Right kidney (tissue), 1 donor: ENCODE measurements at regions not wholly inside any gene's neighbourhood (a gene's known extent, or its start where the extent isn't known, plus 50 kb on each side); places are given as distances from the start of the nearest gene placed in this dataset.

Experiments
- DNase-seq: peaks from one replicate; pipeline ENCODE4 v3.0.0-alpha.2; 2016

GRCh38 chr22:44366372-44367300 is 53.9 kb upstream of the SHISAL1 start:
- no peak for DNase-seq

DNA sequence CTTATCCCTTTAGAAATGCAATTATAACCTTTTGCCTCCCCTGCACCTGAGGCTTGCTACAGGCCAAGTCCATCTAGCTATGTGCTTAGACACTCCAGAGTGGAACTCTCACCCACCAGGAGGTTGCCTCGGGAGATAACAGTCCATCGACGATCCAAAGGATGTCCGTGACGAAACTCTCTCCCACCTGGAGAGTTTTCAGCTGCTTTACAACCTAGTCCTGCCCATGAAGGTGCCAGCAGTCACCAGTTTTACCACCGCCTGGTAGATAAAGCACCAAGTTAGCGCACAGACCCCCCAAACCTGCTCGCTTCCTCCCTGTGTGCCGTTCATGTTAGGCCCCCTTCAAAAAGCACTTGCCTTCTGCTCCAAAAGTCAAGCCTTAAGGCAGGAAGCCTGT is 53.1 kb upstream of the SHISAL1 start:
- no peak for DNase-seq

GRCh38 chr22:44365191-44365590 is 52.4 kb upstream of the SHISAL1 start:
- DNase-seq, result no peak

DNA sequence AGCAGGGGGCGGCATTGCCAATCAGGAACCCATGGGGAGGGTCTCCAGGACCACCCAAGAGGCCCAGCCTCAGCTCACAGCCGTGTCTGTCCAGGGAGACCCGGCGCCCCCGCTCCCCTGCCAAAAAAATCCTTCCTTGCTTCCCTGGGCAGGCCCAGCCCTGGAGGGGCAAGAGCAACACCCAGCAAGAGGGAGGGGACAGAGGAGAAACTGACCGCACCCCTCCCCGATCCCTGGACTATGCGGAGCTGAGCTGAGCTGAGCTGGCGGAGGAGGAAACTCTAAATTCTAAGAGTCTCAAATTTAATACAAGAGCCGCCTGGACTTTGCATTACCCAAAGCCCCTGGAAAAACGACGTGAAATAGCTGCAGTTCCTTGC is 52.0 kb upstream of the SHISAL1 start:
- no peak for DNase-seq

DNA sequence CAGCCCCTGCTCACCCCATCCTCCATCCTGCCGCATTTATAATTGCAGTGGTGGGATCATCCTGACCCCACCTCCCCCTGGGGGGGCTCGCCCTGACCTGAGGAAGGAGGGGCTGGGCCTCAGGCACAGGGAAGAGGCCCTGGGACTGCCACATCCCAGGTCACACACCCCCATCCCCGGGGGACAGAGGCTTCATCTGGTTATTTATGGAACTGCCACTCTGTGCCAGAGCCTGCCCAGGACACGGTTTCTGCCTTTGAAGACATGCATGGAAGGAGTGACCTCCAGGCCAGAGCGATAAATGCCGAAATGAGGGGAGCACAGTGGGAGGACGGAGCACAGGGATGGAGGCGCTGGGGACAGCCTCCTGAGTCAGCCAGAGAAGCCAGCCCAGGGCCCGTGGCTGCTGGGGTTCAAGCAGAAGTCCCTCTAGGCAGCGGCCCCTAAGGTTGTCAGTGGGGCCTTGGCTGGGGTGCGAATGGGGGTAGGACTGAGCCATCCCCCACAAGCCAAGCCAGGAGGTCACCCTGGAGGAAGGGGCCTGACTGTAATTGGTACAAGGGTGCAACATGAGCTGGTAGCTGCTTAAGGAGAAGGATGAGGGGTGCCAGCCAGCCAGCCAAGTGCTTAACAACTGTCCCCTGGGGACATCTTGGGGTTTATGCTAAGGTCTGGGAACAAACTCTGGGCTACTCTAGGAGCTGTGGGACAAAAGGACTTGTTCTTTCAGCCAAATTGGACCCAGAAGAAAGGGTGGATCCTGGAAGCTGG is 51.4 kb upstream of the SHISAL1 start:
- no peak for DNase-seq

GRCh38 chr22:44363013-44363979 is 50.5 kb upstream of the SHISAL1 start:
- no peak for DNase-seq

DNA sequence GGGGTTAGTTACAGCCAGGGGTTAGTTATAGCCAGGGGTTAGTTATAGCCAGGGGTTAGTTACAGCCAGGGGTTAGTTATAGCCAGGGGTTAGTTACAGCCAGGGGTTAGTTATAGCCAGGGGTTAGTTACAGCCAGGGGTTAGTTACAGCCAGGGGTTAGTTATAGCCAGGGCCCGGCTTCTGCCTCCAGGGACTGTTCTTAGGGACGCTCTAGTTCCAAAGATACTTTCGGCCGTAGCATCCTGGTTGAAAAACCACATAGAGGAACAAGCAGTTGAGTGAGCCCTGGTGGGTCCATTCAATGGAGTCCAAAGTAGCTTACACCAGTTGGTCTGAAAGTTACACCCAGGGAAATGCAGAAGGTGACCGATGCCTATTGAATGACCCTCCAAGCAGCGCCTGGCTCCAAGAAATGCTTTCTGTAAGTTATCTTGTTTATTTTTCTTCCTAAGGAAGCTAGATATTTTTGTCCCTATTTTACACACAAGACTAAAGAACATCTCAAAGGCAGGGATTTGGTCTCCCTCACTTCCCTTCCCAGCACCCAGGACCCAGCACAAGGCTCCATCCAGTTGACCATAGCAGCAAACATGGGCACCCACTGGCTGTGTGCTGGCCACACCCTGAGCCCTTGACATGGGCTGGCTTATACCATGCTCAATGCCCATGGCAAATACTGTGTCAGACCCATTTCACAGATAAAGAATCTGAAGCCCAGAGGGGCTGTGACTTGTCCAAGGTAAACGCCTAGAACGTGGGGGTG is 49.7 kb upstream of the SHISAL1 start:
- no peak for DNase-seq
